HG03378 (cell line): ENCODE measurements at regions not wholly inside any gene's neighbourhood (a gene's known extent, or its start where the extent isn't known, plus 50 kb on each side); places are given as distances from the start of the nearest gene placed in this dataset.
"Not testable (repeated sequence)": the region's sequence is repeated elsewhere in the genome, so short reads cannot be mapped to it uniquely, and the experiment has no call there.

Experiments
- ATAC-seq: cut with Tn5 transposase; IDR thresholded peaks from one replicate; pipeline ENCODE4 v1.9.1; 2021; ENCODE audit warnings: mild to moderate bottlenecking, moderate library complexity; ENCODE audit not compliant: unreplicated experiment

DNA sequence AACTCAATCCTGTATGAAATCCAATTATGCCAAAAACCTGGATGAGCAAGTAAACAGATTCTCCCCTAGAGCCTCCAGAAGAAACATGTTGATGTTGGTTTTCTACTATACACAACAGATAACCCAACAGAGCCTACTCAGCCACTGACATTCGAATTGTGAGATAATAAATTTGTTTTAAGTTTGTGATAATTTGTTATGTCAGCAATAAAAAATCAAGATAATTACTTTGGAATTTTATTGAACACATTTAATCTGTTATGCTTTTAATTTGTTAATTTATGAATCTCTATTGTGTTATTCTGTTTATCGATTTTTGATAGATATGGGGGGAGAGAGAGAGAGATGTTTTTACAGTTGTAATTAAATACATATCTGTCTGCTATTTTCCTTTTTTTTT, 1016.1 kb upstream of the PCDH7 start:
- no peak for ATAC-seq

DNA sequence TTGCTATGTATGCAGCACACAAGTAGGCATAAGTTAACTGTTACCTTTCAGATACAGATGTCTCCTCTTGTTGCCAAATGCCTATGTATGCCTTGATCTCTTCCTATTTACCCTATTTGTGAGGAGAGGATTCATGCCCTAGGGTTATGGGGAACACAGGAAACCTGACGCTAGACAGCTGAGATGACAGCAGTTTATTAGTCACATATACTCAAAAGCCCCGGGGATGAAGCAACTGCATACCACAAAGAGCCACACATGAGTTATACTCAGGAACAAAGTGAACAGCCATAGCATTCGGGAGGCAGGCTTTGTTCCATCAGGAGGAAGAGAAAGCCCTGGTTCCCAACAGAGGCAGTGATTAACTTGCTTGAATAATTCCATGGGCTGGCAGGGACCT, 1011.7 kb upstream of the PCDH7 start:
- ATAC-seq, result no peak

DNA sequence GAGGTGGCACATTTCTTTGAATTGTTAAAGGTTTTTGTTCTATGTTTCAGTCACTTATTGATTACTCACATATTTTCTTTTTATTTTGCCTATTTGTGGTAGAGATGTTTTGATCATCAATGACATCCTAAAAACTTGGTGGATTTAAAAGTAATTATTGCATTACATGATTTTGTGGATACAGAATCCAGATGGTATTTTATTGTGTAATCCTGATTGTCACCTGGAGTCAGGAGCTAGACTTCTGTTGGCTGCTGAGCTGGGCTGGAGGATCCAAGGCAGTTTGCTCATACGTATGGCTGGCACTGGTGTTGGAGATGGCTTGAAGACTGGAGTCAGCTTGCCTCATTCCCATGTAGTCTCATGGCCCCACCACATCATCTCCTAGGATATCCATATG, 1009.6 kb upstream of the PCDH7 start:
- ATAC-seq, result no peak

DNA sequence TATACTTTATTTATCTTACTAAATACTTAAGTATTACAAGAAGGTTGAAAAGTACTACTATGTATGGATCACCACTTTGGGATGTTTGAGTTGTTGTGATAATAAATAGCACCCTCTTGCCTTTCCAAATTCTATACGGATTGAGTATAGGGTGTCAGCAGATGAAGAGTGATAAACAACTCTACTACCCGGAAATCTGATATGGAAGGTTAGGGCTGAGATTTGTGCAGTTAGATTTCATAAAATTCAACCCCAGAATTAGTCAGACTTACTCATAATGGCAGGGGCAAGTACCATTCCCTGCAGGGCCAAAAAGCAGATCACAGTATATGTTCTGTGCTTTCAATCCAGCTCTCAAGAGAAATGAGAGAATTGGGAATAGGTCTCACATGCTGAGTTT, 1008.9 kb upstream of the PCDH7 start:
- ATAC-seq, result no peak

DNA sequence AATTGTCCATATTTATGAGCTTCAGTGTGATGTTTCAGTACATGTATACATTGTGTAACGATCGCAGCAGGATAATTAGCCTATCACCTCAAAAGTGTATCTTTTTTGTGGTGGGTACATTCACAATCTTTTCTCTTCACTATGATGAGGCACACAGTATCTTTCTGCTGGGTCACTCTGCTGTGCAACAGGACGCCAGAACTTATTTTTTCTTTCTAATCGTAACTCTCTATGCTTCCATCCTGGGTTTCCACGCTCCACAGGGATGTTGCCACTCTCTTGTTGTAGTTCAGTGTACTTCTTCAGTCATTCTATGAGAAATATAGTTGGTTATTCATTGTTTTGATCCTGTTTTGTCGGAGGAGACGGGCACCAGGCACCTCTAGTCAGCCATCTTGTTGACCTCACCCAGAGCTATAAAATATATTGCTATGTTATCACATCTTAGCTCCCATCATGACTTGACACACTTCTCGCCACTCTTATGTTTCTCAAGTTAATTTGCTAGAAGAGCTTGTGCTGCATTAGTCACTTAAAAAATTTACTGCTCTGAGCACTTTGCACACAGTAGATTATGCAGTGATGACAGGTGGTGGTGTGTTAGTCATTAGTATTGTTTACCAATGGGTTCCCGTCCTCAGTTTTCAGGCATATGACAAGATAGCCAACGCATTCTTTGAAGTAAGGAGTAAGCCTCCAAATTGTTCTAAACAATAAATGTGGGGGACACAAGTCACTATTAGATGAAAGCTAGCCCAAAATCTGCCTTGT, 1002.7 kb upstream of the PCDH7 start:
- ATAC-seq, result no peak

DNA sequence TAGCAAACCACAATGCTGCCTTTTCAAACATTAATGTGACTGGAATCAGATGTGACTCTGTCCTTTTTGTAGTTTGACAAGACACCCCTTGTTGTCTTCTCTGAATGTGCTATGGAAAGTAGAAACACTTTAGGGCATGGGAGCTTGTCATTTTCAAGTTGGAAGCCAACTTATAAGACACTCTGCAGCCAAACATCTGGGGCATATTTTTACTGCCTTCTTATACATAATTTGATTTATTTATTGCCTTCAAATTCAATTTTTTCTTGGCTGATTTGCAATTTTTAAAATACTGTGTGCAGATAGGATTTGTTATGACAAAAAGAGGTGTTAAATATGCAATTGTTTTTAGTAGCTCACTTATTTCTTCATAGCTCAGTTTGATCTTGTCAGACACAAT, 1002.0 kb upstream of the PCDH7 start:
- ATAC-seq, result no peak

DNA sequence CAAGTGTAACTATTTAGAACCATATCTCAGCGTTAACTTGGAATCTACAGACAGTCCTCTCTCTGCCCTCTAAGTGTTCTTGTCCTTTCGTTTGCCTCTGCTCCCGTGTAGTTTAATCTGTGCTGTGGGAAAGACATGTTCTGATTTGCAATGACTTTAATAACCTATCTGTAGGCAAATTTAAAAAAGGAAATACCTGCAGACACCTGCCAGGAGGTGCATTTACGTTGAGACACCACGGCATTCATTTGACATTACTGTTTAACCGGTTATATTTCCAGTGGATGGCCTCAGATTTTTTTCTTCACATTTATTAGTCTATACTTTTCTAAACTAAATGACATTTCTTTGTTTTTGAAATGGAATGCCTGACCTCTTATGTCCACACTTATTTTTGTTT, 997.9 kb upstream of the PCDH7 start:
- ATAC-seq, result no peak

DNA sequence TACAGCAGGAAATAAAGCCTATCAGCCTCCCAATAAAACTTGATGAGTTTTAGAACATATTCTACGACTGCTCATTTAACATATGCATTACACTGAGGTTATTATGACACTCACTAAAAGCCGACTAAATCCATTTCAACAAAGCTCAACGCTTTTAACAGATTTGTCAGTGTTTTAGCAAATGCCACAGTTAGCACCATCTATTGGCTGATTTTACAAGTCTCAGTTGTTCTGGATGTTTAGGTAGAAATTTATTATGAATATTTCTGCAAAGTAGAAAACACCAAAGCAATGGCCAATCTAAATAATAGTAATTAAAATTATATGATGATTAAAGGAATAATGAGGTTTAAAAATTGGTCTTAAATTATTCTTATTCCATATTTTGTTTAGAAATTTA, 993.2 kb upstream of the PCDH7 start:
- ATAC-seq, result no peak

DNA sequence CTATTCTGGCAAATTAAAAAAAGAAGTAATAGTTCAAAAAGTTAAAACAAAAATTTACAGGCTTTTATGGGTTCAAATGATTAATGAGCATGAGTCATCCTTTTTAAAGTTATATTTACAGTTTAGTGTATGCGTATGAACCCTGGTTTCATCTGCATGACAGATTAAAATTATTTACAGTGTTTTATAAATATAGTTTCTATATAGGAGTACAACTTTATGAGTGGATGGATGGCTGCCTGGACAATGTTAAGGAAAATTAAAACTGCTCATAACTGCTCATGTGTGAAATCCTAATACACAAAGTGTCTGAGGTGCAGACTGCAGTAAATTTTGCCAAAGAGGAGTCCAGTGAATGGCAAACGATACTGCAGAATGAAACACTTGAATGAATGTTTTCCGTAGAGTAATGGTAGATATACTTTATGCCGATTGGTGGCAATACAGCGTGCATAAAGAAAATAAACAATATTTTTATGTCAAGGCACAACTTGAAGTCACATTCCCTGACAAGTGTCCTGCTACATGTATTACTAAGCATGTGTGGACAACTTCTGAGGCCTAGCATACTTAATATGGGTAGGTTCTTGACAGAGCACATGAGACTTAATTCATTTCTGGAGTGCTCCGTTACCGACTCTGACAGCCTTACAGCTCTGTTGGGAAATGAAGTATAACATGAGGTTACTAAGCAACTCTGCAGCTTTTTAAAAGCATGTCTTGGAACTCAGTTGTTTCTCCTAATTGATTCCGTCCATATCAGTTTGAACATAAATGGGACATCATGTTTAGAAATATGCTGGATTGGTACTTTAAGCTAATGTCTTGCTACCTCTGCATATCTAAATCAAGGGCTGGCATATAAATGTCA, 985.6 kb upstream of the PCDH7 start:
- no peak for ATAC-seq

DNA sequence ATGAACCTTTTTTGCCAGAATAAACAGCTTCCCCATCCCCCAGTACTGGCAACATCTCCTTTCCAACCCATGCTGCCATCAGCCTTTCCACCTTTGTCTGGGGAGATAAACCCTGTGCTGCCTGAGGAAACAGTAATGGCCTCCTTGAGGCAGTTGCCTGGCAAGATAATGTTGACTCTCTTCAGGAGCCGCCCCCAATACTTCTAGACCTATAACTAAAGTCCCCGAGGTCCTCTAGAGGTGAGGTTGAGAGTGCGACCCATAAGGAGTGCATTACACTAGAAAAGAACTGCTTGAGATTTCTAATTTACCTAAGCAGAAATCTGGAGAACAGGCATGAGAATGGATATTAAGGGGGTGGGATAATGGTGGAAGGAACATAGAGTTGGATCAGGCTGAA, 963.2 kb upstream of the PCDH7 start:
- no peak for ATAC-seq

DNA sequence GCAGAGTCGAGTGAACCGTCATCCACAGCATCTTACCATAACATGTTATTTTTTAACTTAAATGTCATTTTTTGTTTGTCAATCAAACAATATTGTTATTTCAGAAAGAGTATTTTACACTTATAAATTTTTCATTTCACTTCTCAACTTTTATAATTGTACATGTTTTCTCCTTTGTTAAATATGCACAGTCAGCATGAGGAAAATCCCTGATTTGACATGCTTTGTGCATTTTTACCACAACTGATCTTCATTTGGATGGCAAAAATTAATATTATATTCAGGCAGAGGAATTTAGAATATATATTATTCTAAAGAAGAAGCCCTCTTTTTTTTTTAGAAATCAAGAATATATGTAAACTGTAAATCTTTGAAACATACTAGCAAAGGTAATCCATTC, 958.0 kb upstream of the PCDH7 start:
- ATAC-seq, result no peak

DNA sequence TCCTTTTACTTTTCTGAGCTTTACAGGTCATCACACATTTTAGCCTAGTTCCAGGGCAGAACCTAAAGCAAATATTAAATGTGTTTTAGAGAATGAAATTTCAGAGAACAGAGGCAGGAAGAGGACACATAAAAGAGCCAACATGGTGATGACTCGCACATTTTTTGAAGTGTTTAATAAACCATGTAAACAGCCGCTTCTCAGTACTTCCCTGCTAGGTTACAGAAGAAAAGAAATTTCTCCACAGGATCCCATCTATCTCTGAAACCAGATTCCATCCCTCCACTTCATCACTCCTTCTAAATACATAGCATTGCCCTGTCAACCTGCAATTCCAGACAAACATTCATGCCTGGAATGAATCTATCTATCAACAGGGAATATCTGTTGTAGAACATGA, 949.5 kb upstream of the PCDH7 start:
- ATAC-seq, result no peak

DNA sequence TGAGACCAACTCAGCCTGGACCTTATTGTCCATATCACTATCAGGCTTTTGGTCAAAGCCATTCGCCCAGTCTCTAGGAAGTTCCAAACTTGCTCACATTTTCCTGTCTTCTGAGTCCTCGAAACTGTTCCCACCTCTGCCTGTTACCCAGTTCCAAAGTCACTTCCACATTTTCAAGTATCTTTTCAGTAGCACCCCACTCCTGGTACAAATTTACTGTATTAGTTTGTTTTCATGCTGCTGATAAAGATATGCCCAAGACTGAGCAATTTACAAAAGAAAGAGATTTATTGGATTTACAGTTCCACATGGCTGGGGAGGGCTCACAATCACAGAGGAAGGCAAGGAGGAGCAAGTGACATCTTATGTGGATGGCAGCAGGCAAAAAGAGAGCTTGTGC, 932.0 kb upstream of the PCDH7 start:
- not testable (repeated sequence) for ATAC-seq

DNA sequence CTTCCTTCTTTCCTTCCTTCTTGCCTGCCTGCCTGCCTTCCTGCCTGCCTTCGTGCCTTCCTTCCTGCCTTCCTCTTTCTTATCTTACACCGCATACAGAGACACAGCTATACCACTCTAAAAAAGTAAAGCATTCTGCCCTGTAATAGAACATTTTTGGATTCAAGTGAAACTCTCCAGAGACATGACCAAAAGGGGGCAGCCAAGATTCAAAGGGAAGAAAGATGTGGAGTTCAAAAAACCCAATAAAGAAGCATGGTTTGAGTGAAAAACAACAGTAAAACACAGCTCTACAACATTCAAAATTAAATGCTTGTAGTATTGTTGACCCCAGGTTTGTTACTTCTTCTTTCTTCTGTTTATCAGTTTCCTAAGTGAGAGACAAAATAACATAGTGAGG, 914.9 kb upstream of the PCDH7 start:
- ATAC-seq, result no peak

DNA sequence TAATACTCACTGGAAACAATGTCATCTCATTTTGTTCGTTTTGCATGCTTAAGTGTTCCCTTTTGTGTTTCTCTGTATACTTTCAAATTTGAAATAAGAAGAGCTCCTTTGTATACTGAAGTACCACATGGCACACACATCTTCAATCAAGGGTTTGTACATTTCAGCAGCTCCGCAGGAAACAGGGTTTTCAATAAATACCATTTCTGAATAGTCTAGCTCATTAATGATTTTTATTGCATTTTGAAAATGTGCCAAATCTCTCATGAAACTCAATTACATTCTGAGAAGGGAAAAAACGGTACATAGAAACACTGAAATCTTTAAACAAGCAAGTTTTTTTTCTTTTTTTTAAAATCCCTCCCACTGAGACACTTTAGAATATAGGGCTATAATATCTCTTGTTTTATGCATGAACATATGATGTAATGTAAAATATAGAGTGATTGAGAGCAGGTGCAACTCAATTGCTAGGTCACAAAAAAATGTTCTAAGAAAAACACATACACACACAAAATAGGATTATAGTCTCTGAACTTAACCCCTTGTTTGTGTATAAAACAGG, 914.2 kb upstream of the PCDH7 start:
- no peak for ATAC-seq

DNA sequence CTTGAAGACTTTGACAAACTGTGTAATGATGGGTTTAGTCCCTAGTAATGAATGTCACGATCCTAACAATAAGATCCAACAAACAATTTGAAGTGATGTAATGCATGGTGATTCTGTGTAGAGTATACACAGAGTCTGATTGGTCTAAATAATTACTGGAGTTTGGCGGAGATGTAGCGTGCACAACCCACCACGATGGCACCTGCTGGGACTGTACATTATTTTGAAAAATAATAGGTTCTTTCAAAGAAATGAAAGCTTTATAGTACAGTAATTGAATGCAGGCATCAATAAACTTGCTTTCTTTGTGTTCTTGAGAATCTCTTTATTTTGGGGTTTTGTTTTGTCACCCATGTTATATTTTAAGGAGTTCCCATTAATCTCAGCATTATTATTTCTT, 902.2 kb upstream of the PCDH7 start:
- ATAC-seq, result no peak

DNA sequence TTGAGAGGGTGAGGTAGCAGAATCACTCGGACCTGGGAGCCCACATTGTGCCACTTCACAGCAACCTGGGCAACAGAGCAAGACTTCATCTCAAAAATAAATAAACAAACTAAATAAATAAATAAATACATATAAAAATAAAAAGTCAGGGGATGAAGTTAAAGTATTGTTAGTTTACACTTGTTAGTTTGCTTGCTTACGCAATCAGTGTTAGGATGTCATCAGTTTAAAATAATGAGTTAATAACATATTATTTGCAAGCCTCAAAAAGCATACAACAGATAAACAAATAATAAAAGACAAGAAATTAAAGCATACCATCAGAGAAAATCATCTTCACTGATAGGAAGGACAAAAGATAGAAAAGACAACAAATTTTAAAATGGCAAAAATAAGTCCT, 891.1 kb upstream of the PCDH7 start:
- no peak for ATAC-seq

DNA sequence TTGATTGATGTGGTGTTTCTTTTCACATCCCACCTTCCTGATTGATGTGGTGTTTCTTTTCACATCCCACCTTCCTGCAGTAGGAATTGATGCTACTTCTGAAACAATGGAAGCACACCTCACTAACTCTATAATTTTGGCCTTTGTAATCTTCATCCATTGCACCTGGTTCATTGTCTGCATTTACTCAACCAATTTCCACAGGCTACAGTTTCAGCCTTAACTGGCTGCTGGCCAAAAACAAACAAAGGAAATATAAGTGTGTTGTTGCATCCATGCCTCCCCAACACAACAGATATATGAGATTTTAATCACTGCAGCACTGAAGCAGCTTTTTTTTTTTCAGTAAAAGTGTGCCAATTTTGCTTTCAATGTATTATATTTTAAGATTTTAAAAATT, 867.6 kb upstream of the PCDH7 start:
- no peak for ATAC-seq

DNA sequence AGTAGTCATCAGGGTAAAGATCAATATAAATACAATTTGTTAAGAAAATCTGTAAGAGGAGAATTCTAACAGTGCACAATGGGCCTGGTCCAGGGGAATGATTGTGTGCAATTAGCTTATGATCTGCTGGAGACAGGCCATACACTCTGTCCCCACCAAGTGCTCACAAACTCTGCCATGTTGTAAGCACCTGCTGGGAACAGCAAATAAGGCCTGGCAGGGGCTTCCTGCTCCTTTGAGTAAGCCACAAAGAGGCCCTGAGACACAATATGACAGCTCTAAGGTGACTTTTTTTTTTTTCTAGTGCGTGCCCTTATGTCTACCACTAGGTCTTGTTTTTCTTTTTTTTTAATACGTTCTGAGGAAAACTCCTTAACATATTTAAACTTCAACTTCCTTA, 866.3 kb upstream of the PCDH7 start:
- no peak for ATAC-seq

DNA sequence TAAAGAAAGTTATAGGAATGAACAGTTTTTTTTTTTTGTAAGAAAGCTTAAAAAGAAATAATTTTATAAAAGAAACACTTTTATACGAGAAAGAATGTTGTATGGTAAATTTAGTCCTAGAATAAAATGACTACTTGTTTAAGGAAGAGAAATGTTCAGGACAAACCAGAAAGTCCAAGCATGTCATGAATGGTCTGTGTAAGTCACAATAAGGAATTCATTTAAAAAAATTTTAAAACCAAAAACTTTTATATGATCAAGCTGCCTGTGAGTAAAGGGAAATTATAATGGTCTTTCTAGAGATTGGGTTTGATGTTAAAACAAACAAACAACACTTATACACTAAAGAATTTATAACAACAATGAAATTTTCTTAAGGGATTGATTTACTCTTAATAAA, 858.9 kb upstream of the PCDH7 start:
- ATAC-seq, result no peak

DNA sequence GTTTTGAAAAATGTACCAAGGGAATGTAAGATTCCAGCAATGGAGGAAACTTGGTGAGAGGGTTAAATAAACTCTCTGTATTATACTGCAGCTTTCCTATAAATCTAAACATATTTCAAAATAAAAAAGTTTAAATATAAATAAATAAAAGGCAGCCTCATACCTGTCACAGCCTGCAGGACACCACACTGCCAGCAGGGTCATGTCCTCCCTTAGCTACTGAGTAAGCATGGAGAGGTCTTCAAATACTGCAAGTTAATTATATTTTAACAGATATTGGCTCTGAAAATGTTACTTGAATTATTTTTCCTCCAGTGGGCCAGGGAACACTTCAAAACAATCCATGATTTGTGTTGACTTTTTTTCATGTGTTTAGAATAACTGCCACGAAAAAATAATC, 852.8 kb upstream of the PCDH7 start:
- no peak for ATAC-seq

DNA sequence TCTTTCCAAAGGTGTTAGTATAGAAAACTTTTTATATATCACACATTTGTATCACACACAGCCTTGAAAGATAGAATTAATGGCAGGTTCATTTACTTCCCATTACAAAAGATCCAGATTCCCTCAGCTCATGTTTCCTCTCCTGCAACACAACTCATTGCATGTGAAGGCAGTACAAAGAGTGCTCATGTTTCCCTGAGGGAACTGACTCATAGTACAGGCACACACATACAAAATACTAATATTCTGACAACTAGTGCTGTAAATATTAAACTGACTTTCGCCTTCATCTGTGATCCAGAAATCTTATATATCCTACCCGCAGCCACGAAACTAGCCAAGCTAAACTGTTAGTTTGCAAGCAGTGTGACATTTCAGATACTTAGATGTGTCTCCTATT, 819.8 kb upstream of the PCDH7 start:
- no peak for ATAC-seq
